Spleen (tissue), 11 donors: ENCODE measurements at regions not wholly inside any gene's neighbourhood (a gene's known extent, or its start where the extent isn't known, plus 50 kb on each side); places are given as distances from the start of the nearest gene placed in this dataset.

ENCODE experiments used
- DNase-seq: peaks from one replicate; pipeline ENCODE4 v3.0.0-alpha.2; 2020
- H3K27ac ChIP-seq, 8 donors: fragments of 200-600 bp; sonication (generic) in 7 of 8; 1 replicate in 4 of 8; 2 replicates in 4 of 8; pipeline versions ENCODE4 v1.5.0 to v1.8.0; 2016 to 2021; ENCODE audit warnings: inconsistent platforms in 4 of 8, mild to moderate bottlenecking in 4 of 8, moderate library complexity in 1 of 8
- H3K27me3 ChIP-seq, 7 donors: fragments of 200-600 bp; sonication (generic) in 6 of 7; replicated peaks in 1 of 7; 1 replicate in 4 of 7; 2 replicates in 3 of 7; pipeline versions ENCODE4 v1.5.0 to v1.8.0; 2016 to 2021; ENCODE audit warnings: inconsistent platforms in 3 of 7, mild to moderate bottlenecking in 1 of 7
- H3K36me3 ChIP-seq, 6 donors: fragments of 200-600 bp; sonication (generic) in 5 of 6; 1 replicate in 4 of 6; 2 replicates in 2 of 6; pipeline versions ENCODE4 v1.5.0 to v1.8.0; 2016 to 2021; ENCODE audit warnings: inconsistent platforms in 2 of 6
- H3K4me1 ChIP-seq, 6 donors: fragments of 200-600 bp; sonication (generic) in 5 of 6; 1 replicate in 3 of 6; 2 replicates in 3 of 6; pipeline versions ENCODE4 v1.5.0 to v1.8.0; 2016 to 2021; ENCODE audit warnings: inconsistent platforms in 3 of 6
- H3K4me3 ChIP-seq, 8 donors: fragments of 200-600 bp; sonication (generic) in 7 of 8; 1 replicate in 4 of 8; 2 replicates in 4 of 8; pipeline versions ENCODE4 v1.5.0 to v1.8.0; 2016 to 2021; ENCODE audit warnings: inconsistent platforms in 4 of 8, mild to moderate bottlenecking in 4 of 8, moderate library complexity in 2 of 8
- H3K9me3 ChIP-seq, 8 donors: fragments of 200-600 bp; sonication (generic) in 7 of 8; 1 replicate in 4 of 8; 2 replicates in 4 of 8; pipeline versions ENCODE4 v1.5.0 to v1.8.0; 2016 to 2021; ENCODE audit warnings: inconsistent platforms in 4 of 8
- CTCF ChIP-seq, 11 experiments: fragments of 200-600 bp in 7 of 11; fragments of 450-650 bp in 4 of 11; sonication (generic) in 4 of 11; IDR thresholded peaks in 8 of 11; conservative IDR thresholded peaks in 3 of 11; 1 replicate in 7 of 11; 2 replicates in 4 of 11; pipeline versions ENCODE4 v1.4.0 to v1.8.0; 2016 to 2021; ENCODE audit warnings: antibody characterized with exemption in 11 of 11, inconsistent platforms in 4 of 11, mild to moderate bottlenecking in 1 of 11
- POLR2A ChIP-seq, 3 donors: fragments of 450-650 bp; IDR thresholded peaks; one replicate each; pipeline ENCODE4 v1.5.1; 2017; ENCODE audit warnings: antibody characterized with exemption in 3 of 3, mild to moderate bottlenecking in 1 of 3
- POLR2AphosphoS5 ChIP-seq, 3 donors: sonication (generic); formaldehyde crosslinking; IDR thresholded peaks; one replicate each; pipeline ENCODE4 v1.5.1; 2017; ENCODE audit warnings: antibody characterized with exemption in 3 of 3
- WGBS, 5 donors: extraction: QIAGEN DNeasy Blood & Tissue Kit in 3 of 5; methylation state at CpG; one replicate each; pipeline versions ENCODE4 v1.1.5 to v1.1.7; 2013 to 2018; 5-methylcytosine and 5-hydroxymethylcytosine counted together
- intact Hi-C: fragments of 100-400 bp; cut with DNase I; formaldehyde crosslinking; loops from one replicate; pipeline ENCODE4 v1.15.0; 2023; ENCODE audit warnings: low total_unique reads
- donor health status: healthy with polysubstance abuse.
- donor health status: DM: no; HTN: no; CAD: no; lungs with moderate emphysema.
- donor health status: DM: no; HTN: no; CAD: no.
- donor health status: Bipolar disorder and iron deficiency.
- donor health status: healthy.
- donor health status: DM: no; HTN: no; CAD: no.
- donor health status: DM: yes; HTN: yes; CAD: no.

- no peaks in the 10 kb centered on the region for H3K36me3 ChIP-seq
- 75 to 85% (median 83%) methylated on average over 4 of the region's 4 CpGs for WGBS, 5 donors
- DNase-seq = no peak
- H3K9me3 ChIP-seq = no peaks in the 10 kb centered on the region
- intact Hi-C loops = no loop called here
- H3K27ac ChIP-seq = peak overlapping the region in 1 of 8 donors; percentile 39
- no peaks in the 10 kb centered on the region for H3K27me3 ChIP-seq
- peaks cover 0 to 11% (median 0%) of the 10 kb centered on the region in 6 donors for H3K4me1 ChIP-seq
- no peak overlapping the region for H3K4me3 ChIP-seq
- TF ChIP-seq POLR2A (IDR thresholded peaks at IDR 0.05) = no peak
- no peak for TF ChIP-seq POLR2AphosphoS5 (IDR thresholded peaks at IDR 0.05)
- no peak for TF ChIP-seq CTCF (IDR thresholded peaks at IDR 0.05 in 8 of 11, conservative IDR thresholded peaks at IDR 0.05 in 3 of 11)
These were observed 370.4 kb upstream of the CITED2 start for GRCh38 chr6:139744891-139745290.

- Histone ChIP-seq H3K27me3 (no peaks in the 10 kb centered on the region), H3K27ac (peak overlapping the region in 2 of 8 donors; percentile 22 to 39), H3K9me3 (no peaks in the 10 kb centered on the region), H3K36me3 (no peaks in the 10 kb centered on the region), H3K4me1 (peaks cover 0 to 11% (median 0%) of the 10 kb centered on the region in 6 donors), H3K4me3 (no peak overlapping the region)
- intact Hi-C loops = no loop called here
- 86 to 93% (median 89%) methylated on average over 3 of the region's 3 CpGs for WGBS, 5 donors
- TF ChIP-seq CTCF (IDR thresholded peaks at IDR 0.05 in 8 of 11, conservative IDR thresholded peaks at IDR 0.05 in 3 of 11) = no peak
- no peak for TF ChIP-seq POLR2A (IDR thresholded peaks at IDR 0.05)
- TF ChIP-seq POLR2AphosphoS5 (IDR thresholded peaks at IDR 0.05) = no peak
- no peak for DNase-seq
These were observed 369.4 kb upstream of the CITED2 start for GRCh38 chr6:139743664-139744437.

- WGBS, 5 donors = 67 to 91% (median 72%) methylated on average over 1 of the region's 1 CpG
- no peak for DNase-seq
- Histone ChIP-seq H3K9me3 (no peaks in the 10 kb centered on the region), H3K36me3 (no peaks in the 10 kb centered on the region), H3K27ac (no peak overlapping the region), H3K4me3 (no peak overlapping the region), H3K4me1 (no peaks in the 10 kb centered on the region), H3K27me3 (no peaks in the 10 kb centered on the region)
- TF ChIP-seq POLR2AphosphoS5 (IDR thresholded peaks at IDR 0.05) = no peak
- TF ChIP-seq CTCF (IDR thresholded peaks at IDR 0.05 in 8 of 11, conservative IDR thresholded peaks at IDR 0.05 in 3 of 11) = no peak
- TF ChIP-seq POLR2A (IDR thresholded peaks at IDR 0.05) = no peak
- intact Hi-C loops = no loop called here
These were observed 368.2 kb upstream of the CITED2 start for GRCh38 chr6:139742671-139743070.

- Histone ChIP-seq H3K27ac (no peak overlapping the region), H3K27me3 (no peaks in the 10 kb centered on the region), H3K9me3 (no peaks in the 10 kb centered on the region), H3K36me3 (no peaks in the 10 kb centered on the region), H3K4me1 (no peaks in the 10 kb centered on the region), H3K4me3 (no peak overlapping the region)
- DNase-seq = no peak
- WGBS, 5 donors = 84 to 93% (median 85%) methylated on average over 3 of the region's 3 CpGs
- intact Hi-C loops = no loop called here
- TF ChIP-seq POLR2A (IDR thresholded peaks at IDR 0.05) = no peak
- no peak for TF ChIP-seq CTCF (IDR thresholded peaks at IDR 0.05 in 8 of 11, conservative IDR thresholded peaks at IDR 0.05 in 3 of 11)
- TF ChIP-seq POLR2AphosphoS5 (IDR thresholded peaks at IDR 0.05) = no peak
These were observed 364.5 kb upstream of the CITED2 start for GRCh38 chr6:139738801-139739455.
